Lung (tissue), 11 donors: ENCODE measurements at regions not wholly inside any gene's neighbourhood (a gene's known extent, or its start where the extent isn't known, plus 50 kb on each side); places are given as distances from the start of the nearest gene placed in this dataset.

ENCODE experiments used
- ATAC-seq: fragments of 200-7000 bp; cut with Tn5 transposase; one replicate; pipeline ENCODE4 v1.9.1; 2020; ENCODE audit warnings: moderate number of reproducible peaks; ENCODE audit not compliant: insufficient read depth, low FRiP score
- DNase-seq, 3 donors: peaks; one replicate each; pipeline ENCODE4 v3.0.0-alpha.2; 2013 to 2017
- H3K27ac ChIP-seq, 2 donors: one replicate each; pipeline ENCODE4 v1.5.1; 2013; ENCODE audit warnings: mild to moderate bottlenecking in 2 of 2, moderate library complexity in 2 of 2, control low read depth in 1 of 2, inconsistent platforms in 1 of 2, low read depth in 1 of 2, low read length in 1 of 2
- H3K27me3 ChIP-seq, 3 donors: one replicate each; pipeline ENCODE4 v1.5.1; 2013; ENCODE audit warnings: low read length in 2 of 3; ENCODE audit not compliant: control insufficient read depth in 3 of 3, insufficient read depth in 3 of 3
- H3K36me3 ChIP-seq, 4 donors: one replicate each; pipeline ENCODE4 v1.5.1; 2013; ENCODE audit warnings: low read length in 4 of 4, mild to moderate bottlenecking in 1 of 4, moderate library complexity in 1 of 4; ENCODE audit not compliant: control insufficient read depth in 4 of 4, insufficient read depth in 4 of 4
- H3K4me1 ChIP-seq, 5 donors: one replicate each; pipeline ENCODE4 v1.5.1; 2013; ENCODE audit warnings: low read length in 5 of 5, mild to moderate bottlenecking in 2 of 5, moderate library complexity in 1 of 5; ENCODE audit not compliant: control insufficient read depth in 5 of 5, insufficient read depth in 5 of 5
- H3K4me3 ChIP-seq: one replicate; pipeline ENCODE4 v1.5.1; 2013; ENCODE audit warnings: mild to moderate bottlenecking, control low read depth, moderate library complexity
- H3K9ac ChIP-seq, 2 donors: one replicate each; pipeline ENCODE4 v1.5.1; 2013; ENCODE audit warnings: low read length in 2 of 2, control low read depth in 1 of 2; ENCODE audit not compliant: insufficient read depth in 1 of 2
- H3K9me3 ChIP-seq, 4 donors: one replicate each; pipeline ENCODE4 v1.5.1; 2013; ENCODE audit warnings: low read length in 3 of 4, mild to moderate bottlenecking in 1 of 4, moderate library complexity in 1 of 4; ENCODE audit not compliant: control insufficient read depth in 4 of 4, insufficient read depth in 3 of 4
- CTCF ChIP-seq: IDR thresholded peaks from 2 replicates; pipeline ENCODE4 v1.5.1; 2012; ENCODE audit warnings: mild to moderate bottlenecking; ENCODE audit errors: control extremely low read depth, extremely low read depth
- WGBS, 2 donors: extraction: QIAGEN DNeasy Blood & Tissue Kit; methylation state at CpG; one replicate each; pipeline ENCODE4 v1.1.7; 2013; 5-methylcytosine and 5-hydroxymethylcytosine counted together
- donor health status: control.
- donor health status: control.
- donor health status: Bipolar disorder and iron deficiency.
- donor health status: healthy.
- donor health status: DM: yes; HTN: yes; CAD: no.

- Histone ChIP-seq H3K4me1 (no peaks in the 10 kb centered on the region), H3K36me3 (no peaks in the 10 kb centered on the region), H3K4me3 (no peak overlapping the region), H3K9me3 (no peaks in the 10 kb centered on the region), H3K9ac (no peak overlapping the region), H3K27ac (no peak overlapping the region), H3K27me3 (no peaks in the 10 kb centered on the region)
- TF ChIP-seq CTCF: no peak
- DNase-seq (no peak), ATAC-seq (no peak)
- WGBS, 2 donors: 51 to 77% methylated on average over 1 of the region's 1 CpG
Measured at GRCh38 chr4:136106753-136107152, 1425.5 kb downstream of the PCDH18 start.

- no peak overlapping the region for H3K27ac ChIP-seq
- no peak overlapping the region for H3K9ac ChIP-seq
- TF ChIP-seq CTCF: no peak
- ATAC-seq: no peak
- H3K27me3 ChIP-seq: no peaks in the 10 kb centered on the region
- DNase-seq: no peak
- no peak overlapping the region for H3K4me3 ChIP-seq
- 72 to 84% methylated on average over 4 of the region's 4 CpGs for WGBS, 2 donors
- no peaks in the 10 kb centered on the region for H3K36me3 ChIP-seq
- no peaks in the 10 kb centered on the region for H3K9me3 ChIP-seq
- no peaks in the 10 kb centered on the region for H3K4me1 ChIP-seq
Measured at GRCh38 chr4:136103616-136104015, 1428.7 kb downstream of the PCDH18 start.

- WGBS, 2 donors: 79 to 83% methylated on average over 4 of the region's 4 CpGs
- no peaks in the 10 kb centered on the region for H3K27me3 ChIP-seq
- H3K9ac ChIP-seq: no peak overlapping the region
- no peak overlapping the region for H3K27ac ChIP-seq
- no peak for DNase-seq
- H3K4me1 ChIP-seq: no peaks in the 10 kb centered on the region
- ATAC-seq: no peak
- no peak for TF ChIP-seq CTCF
- H3K9me3 ChIP-seq: no peaks in the 10 kb centered on the region
- no peaks in the 10 kb centered on the region for H3K36me3 ChIP-seq
- H3K4me3 ChIP-seq: no peak overlapping the region
Measured at GRCh38 chr4:136097676-136098075, 1434.6 kb downstream of the PCDH18 start.

GRCh38 chr4:136088211-136088867 lies 1444.0 kb downstream of the PCDH18 start:
- TF ChIP-seq CTCF: no peak
- no peak overlapping the region for H3K4me3 ChIP-seq
- no peaks in the 10 kb centered on the region for H3K9me3 ChIP-seq
- 76 to 82% methylated on average over 4 of the region's 4 CpGs for WGBS, 2 donors
- no peaks in the 10 kb centered on the region for H3K36me3 ChIP-seq
- no peak overlapping the region for H3K27ac ChIP-seq
- H3K4me1 ChIP-seq: peaks cover 0 to 15% (median 0%) of the 10 kb centered on the region in 5 donors
- DNase-seq (peak; percentile 52 to 81 (median 78)), ATAC-seq (no peak)
- no peak overlapping the region for H3K9ac ChIP-seq
- H3K27me3 ChIP-seq: no peaks in the 10 kb centered on the region
